ENCODE measurements at regions not wholly inside any gene's neighbourhood (a gene's known extent, or its start where the extent isn't known, plus 50 kb on each side); places are given as distances from the start of the nearest gene placed in this dataset.

DNA sequence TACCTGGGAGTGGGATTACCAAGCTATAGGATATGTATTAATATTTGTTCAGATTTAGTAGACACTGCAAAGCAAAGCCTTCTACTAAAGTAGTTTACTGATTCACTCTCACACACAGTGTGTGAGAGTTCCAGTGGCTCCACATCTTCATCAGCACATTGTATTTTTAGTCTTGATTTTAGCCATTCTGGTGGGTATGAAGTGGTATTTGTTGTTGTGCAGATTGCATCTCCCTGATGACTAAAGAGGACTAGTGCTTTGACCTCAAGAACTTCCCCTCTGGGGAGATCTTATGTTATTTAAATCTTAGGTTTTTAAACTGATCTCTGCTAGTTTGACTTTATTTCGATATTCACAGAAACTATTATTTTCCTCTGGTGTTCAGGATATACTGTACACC is 479.7 kb upstream of the RGS6 start:
- TF ChIP-seq CTCF (IDR thresholded peaks at IDR 0.05; ENCODE audit: insufficient read depth, low read length) (no peak), GABPA (IDR thresholded peaks at IDR 0.05; ENCODE audit: low read depth) (no peak)
